ENCODE measurements at regions not wholly inside any gene's neighbourhood (a gene's known extent, or its start where the extent isn't known, plus 50 kb on each side); places are given as distances from the start of the nearest gene placed in this dataset.
"Not testable (repeated sequence)": the region's sequence is repeated elsewhere in the genome, so short reads cannot be mapped to it uniquely, and the experiment has no call there.

DNA sequence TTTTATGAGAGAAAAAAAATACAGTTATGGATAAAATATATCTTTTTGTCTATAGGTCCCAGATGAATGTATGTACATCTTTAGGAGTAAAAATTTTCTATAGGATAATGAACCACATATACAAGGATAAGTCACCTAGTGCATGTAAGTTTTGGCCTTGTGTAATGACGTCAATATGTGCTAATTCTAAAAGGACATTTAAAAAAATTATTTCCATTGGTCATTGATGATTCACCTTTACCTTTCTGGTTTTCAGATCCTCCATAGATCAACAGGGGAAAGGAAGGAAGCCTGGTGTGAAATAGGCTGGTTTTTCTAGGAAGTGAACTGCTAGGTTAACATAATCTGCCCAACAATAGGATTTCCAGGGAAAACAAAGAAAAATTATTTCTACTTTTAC lies 684.3 kb upstream of the SOX9 start:
- no peak for DNase-seq (ENCODE audit: low read depth)

DNA sequence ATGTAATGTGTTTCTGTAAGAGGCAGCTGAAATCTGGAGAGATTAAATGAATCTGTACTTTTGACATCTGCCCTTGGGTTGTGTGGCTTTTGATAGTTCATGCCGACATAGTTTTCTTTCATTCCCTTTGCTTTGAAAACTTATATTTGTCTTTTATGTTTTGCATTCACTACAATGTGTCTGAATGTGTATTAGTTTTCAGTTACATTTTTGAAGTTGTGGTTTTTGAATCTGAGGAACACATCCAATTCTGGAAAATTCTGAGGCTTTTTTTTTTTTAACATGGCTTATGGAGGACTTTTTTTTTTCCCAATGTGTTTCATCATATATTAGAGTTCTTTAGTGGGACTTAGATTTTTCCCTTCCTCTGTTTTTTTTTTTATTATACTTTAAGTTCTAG lies 683.7 kb upstream of the SOX9 start:
- DNase-seq (ENCODE audit: low read depth): no peak

DNA sequence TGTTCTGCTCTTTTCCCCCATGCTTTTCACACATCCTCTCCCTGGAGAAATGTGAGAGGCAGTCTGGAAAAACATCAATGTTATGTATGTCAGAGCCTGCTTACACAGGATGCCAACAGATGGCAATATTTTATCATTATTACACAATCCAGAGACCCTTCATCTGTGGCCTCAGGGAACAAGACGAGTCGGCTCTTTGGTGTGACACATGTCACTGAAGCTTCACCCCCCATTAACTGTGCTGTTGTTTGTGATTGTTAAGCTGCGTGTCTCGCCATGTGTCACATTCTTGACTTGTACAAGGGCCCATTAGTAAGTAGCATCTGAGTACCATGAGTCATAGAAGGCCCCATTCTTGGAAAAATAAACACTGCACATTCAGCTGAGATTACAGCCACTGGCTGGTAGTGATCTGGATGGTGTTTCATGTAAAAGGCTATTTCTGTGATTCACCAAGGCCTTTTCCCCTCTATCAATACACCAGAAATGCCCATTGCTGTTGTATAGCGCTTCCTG lies 682.1 kb upstream of the SOX9 start:
- peak; percentile 98 for DNase-seq (ENCODE audit: low read depth)

DNA sequence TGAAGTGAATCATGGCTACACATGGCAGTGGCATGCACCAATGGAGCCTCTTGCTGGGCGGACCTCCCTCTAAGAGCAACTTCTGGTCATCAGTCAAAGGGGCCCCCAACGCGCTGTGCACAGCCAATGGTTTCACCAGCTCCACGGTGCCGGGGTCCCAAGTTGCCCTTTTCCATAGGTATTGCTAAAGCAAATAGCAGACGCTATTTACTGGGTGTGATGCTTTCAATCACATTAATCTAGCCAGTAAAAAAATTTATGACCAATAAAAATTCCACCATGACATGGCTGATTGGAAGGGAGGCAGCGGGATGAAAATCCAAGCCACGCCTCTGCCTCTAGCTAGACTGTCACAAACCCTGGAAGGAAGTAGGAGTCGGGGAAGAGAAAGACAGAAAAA lies 680.3 kb upstream of the SOX9 start:
- peak; percentile 71 for DNase-seq (ENCODE audit: low read depth)

DNA sequence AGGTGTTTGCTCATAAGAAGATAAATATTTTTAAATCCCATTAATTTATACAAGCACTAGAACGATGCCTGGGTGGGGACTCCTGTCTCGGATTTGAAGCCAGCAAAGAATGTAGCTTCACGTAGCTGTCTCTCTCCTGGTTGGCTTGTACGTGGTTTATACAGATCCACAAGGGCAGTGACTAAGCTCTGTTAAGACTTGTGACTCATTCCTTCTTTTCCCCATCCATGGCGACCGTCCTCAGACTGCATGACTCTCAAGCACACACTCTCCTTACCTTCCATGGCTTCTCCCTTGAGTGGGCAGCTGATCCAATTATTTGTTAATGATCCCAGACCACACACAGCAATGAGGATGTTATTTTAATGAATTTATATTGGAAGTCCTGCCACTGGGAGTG lies 679.7 kb upstream of the SOX9 start:
- peak; percentile 94 for DNase-seq (ENCODE audit: low read depth)

DNA sequence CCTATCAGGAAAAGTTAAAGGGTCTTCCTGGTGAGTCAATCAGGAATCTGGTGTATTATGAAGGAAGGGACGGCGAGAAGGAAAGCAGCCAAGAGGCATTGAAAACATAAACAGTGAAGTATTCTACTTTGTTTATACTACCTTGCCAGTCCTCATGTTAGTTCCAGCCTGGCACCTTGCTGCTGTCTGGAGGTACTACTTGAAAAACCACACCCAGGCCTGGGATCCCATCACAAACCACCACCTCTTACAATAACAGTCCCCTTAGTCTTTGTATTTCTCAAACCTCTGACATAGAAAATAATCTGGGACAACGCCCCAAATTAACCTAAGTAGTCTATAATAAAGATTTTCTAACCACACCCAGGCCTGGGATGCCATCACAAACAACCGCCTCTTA lies 676.7 kb upstream of the SOX9 start:
- DNase-seq (ENCODE audit: low read depth): no peak

- no peak for DNase-seq (ENCODE audit: low read depth)
These were observed 674.0 kb upstream of the SOX9 start for GRCh38 chr17:71446645-71447437.

GRCh38 chr17:71447644-71448043 lies 673.2 kb upstream of the SOX9 start:
- no peak for DNase-seq (ENCODE audit: low read depth)

- not testable (repeated sequence) for DNase-seq (ENCODE audit: low read depth)
These were observed 670.2 kb upstream of the SOX9 start for GRCh38 chr17:71450657-71451056.

DNA sequence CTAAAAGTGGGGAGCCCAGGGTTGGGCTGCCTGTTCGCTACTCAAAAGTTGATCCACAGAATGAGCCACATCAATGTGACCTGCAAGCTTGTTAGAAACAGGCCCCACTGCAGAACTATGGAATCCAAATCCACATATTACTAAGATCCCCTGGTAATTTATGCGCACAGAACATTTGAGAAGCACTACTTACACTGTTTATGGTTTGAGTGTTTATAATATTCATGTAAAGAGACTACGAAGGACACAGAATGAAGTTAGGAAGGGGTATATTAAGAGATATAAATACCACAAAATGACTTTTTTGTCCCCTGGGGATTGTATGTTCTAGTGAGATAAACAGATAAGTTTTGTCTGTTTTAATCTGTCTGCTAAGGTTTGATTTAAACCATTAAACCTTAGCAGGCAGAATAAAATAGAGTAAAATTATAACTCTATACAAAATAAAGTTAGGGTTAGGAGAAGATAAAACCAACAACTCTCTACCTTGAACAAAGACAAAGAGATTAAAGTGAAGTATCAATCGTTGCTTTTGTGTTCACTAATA lies 666.9 kb upstream of the SOX9 start:
- no peak for DNase-seq (ENCODE audit: low read depth)

DNA sequence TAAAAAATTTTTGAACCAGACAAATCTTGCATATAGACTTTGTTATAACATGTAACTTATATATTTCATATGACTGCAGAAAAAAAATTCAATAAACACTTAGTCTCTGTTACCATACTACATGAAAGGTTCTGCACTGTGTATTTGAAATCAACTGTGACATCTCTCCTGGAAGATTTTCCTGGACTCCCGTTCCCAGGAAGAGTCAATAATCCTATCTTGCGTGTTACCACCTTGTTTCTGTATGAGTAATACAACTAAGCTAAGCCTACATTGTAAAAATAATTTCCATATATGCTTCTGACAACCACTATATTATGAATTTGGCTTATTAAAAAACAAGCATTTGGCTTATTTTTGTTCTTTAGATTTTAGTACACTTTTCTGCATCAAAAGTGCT lies 665.6 kb upstream of the SOX9 start:
- DNase-seq (ENCODE audit: low read depth): no peak

DNA sequence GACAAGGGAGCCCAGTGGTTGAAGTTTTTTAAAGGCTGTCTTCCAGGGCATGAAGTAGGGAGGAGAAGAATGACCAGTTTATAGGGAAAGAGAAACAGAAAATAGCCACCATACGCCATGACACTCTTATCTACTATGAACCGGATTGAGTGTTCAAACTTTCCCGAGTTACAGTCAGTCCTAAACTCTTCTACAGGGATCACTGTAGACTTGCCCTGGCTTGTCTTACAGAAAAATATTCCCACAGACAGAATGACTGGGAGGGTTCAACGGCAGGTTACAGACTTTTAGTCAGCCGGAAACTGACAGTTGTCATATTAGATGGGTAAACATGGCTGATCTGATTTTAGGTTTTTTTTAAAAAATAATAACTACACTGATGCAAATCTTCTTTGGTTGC lies 662.5 kb upstream of the SOX9 start:
- DNase-seq (ENCODE audit: low read depth): no peak

GRCh38 chr17:71460943-71461342 lies 659.9 kb upstream of the SOX9 start:
- peak; percentile 30 for DNase-seq (ENCODE audit: low read depth)

GRCh38 chr17:71461498-71462169 lies 659.2 kb upstream of the SOX9 start:
- DNase-seq (ENCODE audit: low read depth): no peak

DNA sequence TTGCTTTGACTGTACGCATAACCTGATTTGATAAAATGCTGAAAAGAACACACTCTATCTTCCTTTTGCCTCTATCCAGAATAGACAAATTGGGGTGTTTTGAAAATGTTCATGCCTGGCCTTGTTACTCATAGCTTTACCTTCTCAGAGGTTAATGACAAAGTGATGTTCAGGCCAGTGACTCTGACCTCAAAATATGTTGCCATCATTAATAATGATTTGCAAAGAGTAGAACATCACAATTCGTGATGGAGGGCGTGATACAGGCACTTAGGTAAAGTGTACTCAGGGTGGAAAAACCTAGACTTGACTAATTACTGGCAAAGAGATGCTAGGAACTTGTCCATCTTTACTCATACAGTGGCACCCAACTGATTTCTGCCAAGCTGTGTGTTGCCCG lies 656.6 kb upstream of the SOX9 start:
- DNase-seq (ENCODE audit: low read depth): no peak

DNA sequence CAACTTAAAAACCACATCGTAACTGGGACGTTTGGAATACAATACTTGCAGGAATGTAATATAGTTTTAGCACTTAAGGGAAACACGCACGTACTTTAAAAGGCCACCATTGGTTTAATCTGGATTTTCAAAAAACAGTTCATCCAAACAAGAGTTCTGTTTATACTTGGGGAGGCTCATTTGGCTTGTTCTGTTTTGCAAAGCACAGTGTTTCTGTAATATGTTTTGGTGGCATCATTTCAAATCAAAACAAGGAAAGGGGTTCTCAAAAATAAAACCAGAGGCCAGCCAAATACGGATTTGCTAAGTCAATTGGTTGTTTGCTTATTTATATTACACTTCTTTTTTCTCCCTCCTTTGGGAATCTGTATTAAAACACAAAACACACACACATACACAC lies 656.1 kb upstream of the SOX9 start:
- no peak for DNase-seq (ENCODE audit: low read depth)

GRCh38 chr17:71467719-71468118 lies 653.1 kb upstream of the SOX9 start:
- DNase-seq (ENCODE audit: low read depth): no peak

GRCh38 chr17:71470062-71470461 lies 650.8 kb upstream of the SOX9 start:
- peak; percentile 24 for DNase-seq (ENCODE audit: low read depth)

- peak; percentile 62 for DNase-seq (ENCODE audit: low read depth)
These were observed 647.7 kb upstream of the SOX9 start for GRCh38 chr17:71472809-71473789.

DNA sequence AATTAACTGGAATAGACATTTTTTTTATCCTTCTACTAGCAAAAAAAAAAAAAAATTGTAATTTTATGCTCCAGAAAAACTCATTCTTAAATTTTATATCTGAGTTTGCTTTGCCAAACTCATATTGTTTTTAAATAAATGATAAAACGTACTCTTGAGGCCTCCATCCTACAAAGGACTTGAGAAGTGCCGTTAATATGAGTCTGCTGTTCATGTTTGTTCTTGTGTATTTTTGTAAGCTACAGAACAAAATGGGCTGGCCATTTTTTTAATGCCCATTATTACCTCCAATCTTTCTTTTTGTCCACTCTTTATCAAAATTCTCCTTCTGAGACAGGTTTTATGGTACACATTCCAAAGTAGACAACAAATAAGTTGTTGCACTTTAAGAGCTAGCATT lies 643.5 kb upstream of the SOX9 start:
- no peak for DNase-seq (ENCODE audit: low read depth)

- DNase-seq (ENCODE audit: low read depth): no peak
These were observed 640.7 kb upstream of the SOX9 start for GRCh38 chr17:71480099-71480498.

DNA sequence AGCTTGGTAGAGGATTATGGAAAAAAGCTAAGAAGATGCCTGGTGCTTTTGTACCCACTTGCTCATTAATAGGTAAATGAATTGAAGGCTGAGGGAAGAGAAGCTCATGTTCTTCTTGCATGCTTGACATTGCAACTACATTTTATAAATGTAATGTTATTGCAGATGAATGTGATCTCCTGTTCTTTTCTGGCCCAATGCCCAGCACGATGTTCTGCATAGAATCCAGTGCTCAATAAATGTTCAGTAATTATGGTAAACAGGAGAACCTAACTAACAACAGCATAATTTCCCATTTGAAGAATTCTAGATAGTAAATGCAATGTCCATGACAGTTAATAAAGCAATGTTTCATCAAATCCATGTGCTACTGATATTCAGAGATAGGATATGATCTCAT lies 638.2 kb upstream of the SOX9 start:
- no peak for DNase-seq (ENCODE audit: low read depth)

Data from RPMI7951 (cell line).